ENCODE measurements at regions not wholly inside any gene's neighbourhood (a gene's known extent, or its start where the extent isn't known, plus 50 kb on each side); places are given as distances from the start of the nearest gene placed in this dataset.
"Not testable (repeated sequence)": the region's sequence is repeated elsewhere in the genome, so short reads cannot be mapped to it uniquely, and the experiment has no call there.

DNA sequence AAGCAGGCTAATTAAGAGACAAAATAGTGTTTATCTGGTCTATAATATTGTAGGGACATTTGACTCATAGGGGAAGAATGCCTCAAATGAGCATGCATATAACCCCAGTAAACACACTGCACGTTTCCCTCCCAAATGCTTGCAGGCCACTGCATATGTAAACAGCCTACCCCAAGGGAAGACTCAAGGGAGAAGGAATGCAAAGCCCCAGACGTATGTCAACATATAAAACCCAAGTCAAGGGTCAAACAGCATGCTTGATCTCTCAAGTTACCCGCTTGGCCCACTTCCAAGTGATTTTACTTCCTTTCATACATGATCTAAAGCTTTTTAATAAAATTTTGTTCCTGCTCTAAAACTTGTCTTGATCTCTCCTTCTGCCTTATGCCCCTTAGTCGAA is 1090.0 kb downstream of the OTOL1 start:
- no peak for DNase-seq

DNA sequence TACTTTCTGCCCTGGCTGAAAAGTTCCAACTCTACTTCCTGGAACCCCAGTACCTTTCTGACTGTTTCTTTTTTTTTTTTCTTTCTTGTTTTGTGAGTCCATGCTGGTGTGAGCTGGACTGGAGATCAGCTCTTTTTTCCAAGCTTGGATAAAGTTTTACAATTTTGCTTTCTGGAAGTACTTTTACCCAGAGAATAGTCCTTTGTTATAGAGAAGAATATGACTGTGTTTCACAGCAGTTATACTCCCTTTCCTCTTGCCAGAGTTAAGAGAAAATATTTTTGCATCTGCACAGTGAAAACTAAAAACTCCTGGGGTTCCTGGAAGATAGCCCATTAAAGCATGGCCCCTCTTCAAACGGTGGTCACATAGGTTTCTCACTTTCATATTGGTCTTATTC is 1100.6 kb downstream of the OTOL1 start:
- DNase-seq, result no peak

DNA sequence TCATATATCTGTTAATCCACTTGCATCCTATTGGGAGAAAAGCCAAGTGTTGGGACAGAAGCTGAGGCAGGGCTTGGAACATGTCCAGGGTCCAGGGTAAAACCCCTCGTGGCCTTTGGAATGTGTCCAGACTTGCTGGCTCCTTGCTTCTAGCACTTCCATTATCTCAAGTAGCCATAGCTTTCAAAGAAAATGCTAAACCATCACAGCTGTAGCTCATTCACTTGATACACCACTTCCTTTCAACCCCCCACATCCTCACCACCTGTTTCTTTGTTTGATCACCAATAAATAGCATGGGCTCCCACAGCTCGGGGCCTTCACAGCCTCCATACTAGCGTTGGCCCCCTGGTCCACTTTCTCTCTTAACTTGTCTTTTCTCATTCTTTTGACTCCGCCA is 1101.9 kb downstream of the OTOL1 start:
- DNase-seq, result not testable (repeated sequence)

- DNase-seq, result not testable (repeated sequence)
These were observed 1103.1 kb downstream of the OTOL1 start for GRCh38 chr3:162599742-162600141.

DNA sequence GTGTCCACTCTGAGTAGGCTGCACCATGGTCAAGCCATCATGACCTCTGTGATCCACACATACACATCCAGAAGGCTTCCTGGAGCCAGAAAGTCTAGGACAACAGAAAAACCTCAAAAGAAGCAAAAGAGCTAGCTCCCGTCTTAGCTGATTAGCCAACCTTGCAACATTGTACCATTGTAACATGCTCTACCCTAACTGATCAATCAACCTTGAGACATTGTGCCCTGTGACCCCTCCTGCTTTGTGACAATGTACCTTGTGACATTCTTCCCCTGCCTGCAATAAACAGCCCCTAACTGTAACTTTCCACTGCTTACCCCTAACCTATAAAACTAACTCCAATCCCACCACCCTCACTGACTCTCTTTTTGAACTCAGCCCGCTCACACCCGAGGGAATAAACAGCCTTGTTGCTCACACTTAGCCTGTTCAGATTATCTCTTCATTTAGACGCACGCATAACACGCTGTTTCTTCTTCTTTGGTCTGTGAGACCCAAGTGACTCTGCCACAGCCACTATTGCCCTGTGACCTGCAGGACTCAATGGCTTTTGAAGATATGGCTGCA is 1104.6 kb downstream of the OTOL1 start:
- DNase-seq, result no peak

GRCh38 chr3:162602619-162603018 is 1106.0 kb downstream of the OTOL1 start:
- DNase-seq, result no peak

DNA sequence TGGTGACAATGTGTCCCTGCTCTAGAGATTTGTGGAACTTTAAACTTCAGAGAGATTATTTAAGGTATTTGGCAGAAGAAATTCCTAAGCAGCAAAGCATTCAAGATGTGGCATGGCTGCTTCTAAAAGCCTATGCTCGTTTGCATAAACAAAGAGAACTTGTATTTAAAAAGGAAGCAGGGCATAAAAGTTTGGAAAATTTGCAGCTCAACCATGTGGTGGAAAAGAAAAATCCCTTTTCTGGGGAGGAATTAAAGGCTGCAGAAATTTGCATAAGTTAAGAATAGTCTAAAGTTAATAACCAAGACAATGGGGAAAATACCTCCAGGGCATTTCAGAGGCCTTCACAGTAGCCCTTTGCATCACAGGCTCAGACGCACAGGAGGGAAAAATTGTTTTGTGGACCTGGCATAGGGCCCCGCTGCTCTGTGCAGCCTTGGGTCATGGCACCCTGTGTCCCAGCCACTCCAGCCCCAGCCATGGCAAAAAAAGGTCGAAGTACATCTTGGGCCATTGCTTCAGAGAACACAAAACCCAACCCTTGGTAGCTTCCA is 1109.1 kb downstream of the OTOL1 start:
- no peak for DNase-seq

DNA sequence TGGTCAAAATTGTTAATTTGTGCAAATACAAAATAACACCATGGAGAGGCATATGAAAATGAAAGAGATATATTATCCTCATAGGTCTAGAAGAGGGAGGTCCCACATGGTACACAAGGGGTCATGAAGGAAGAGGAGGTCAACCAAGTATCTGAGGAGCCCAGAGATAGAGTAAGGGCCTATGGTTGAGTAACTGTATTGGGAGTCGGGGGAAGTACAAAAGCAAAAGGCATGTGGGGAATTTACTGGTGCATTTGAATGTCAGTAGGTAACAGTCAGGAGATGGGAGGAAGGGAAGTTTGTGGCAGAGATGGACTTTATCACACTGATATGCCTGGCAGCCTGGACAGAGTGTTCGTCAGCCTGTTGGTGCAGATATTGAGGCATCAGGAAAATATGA is 1113.7 kb downstream of the OTOL1 start:
- DNase-seq, result no peak

DNA sequence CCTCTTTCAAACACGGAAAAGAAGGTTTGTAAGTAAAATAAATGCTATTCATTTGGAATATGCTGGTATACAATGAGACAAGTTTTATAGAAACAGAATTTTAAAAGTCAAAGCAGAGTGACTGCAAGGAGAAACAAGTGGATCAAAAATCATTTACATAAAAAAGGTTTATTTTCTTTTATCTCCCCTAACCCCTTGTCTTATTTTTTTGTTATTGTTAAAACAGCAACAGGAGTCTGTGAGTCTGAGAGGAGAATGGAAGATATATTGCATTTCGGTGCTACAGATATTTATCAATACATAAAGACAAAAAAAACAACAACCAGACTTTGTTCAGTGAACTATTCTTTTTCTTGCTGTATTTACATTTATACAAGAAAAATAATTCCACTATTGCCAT is 1116.4 kb downstream of the OTOL1 start:
- DNase-seq, result no peak

DNA sequence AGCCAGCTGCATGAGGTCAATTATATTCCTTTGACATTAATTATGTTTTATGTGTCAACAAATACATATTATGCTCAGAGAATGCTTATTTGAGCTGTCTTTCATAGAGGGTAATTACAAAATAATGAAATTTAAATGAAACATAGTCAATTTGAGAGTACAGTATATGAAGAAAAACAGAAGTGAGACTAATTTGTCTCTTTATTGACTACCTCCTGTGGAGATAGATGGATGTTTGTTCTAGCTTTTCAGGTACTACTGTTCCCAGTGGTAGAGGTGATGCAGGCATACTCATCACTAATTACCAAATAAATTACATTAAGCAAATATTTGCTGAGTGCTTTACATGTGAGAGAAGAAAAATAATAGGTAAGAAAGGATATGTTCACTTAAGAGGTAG is 1129.6 kb downstream of the OTOL1 start:
- no peak for DNase-seq

DNA sequence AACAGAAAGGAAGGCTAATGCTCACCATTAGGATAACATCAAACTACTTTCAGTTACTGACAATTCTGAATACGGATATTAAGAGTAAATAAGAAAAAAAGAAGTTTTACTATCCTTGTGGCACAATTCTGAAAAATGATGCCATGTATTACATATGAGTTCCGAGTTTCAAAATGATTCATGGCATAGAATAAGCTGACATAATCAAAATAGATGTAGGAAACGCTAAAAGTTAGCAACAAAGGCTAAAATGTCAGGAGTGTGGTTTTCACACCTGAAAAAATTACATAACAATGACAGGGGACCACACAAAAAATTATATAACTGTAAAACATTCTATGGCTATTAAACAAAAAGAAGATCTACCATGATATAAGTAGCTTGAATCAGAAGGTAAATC is 1131.9 kb downstream of the OTOL1 start:
- no peak for DNase-seq

GRCh38 chr3:162629372-162629771 is 1132.8 kb downstream of the OTOL1 start:
- DNase-seq, result no peak

GRCh38 chr3:162632672-162633071 is 1136.1 kb downstream of the OTOL1 start:
- DNase-seq, result no peak

GRCh38 chr3:162640208-162640607 is 1143.6 kb downstream of the OTOL1 start:
- DNase-seq, result not testable (repeated sequence)

GRCh38 chr3:162641317-162641716 is 1144.7 kb downstream of the OTOL1 start:
- DNase-seq, result no peak

DNA sequence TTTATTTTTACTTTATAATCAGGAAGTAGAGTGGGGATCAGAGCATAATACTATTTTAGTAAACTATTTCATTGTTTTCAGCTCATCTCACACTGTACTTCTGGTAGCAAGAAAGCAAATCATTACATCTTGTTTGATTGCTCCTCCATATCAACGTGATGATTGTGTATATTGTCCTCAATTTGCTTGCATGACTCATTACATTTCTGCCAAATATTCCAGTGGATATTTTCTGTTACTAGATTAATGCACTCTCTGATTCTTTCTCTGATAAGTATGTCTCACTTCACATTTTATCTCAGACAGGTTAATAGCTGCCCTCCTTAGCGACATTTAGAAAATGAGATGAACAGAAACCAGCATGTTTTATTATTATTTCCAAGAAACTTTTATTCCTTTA is 1145.3 kb downstream of the OTOL1 start:
- no peak for DNase-seq

GRCh38 chr3:162643245-162643644 is 1146.6 kb downstream of the OTOL1 start:
- DNase-seq, result no peak

GRCh38 chr3:162647321-162647720 is 1150.7 kb downstream of the OTOL1 start:
- no peak for DNase-seq

DNA sequence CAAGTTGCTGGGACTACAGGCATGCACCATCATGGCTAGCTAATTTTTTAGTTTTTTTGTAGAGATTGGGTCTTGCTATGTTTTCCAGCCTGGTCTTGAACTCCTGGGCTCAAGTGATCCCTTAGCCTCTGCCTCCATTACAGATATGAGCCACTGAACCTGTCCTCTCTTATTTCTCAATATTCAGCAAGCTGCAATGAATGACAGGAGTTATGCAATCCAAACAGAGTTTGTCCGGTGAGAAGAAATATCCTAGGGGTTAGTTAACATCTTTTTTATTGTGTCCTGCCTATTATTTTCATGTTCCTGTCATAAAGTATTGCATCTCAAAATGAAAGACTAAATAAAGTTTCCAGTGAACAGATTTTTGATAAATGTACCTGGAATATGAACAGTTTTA is 1161.4 kb downstream of the OTOL1 start:
- no peak for DNase-seq

- no peak for DNase-seq
These were observed 1169.2 kb downstream of the OTOL1 start for GRCh38 chr3:162665684-162666391.

DNA sequence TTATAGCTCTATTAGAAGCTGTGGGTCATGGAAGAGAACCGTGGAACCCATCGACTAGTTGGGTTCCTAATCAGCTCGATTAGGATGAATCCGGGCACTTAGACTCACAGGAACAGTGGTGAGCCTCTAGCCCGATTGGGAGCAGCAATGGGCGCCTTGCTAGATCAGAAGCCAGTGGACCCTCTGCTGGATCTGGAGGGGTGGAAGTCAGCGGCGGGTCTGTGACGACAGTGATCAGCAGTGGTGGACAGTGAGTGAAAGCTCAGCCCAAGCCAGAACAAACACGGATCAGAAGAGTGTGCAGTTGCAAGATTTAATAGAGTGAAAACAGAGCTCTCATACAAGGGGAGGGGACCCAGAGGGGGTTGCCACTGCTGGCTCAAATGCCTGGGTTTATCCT is 1170.2 kb downstream of the OTOL1 start:
- DNase-seq, result no peak

DNA sequence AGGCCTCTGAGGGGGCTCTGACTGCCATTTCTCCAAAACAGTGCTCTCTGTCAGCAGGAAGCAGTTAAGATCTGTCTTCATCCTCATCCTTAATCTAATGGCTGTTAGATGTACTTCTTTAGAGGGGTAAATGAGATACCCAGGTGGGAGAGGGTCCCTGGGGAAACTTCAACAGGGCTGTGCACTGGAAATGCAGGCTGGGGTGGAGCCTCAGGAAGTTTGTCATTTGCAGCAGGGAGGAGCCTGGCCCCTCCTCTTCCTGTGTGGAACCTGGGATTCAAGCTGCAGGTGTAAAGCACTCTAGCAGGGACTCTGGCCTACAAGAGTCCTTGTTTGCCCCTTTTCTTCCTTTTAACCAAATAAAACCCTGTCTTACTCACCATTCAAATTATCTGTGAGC is 1173.6 kb downstream of the OTOL1 start:
- DNase-seq, result no peak

DNA sequence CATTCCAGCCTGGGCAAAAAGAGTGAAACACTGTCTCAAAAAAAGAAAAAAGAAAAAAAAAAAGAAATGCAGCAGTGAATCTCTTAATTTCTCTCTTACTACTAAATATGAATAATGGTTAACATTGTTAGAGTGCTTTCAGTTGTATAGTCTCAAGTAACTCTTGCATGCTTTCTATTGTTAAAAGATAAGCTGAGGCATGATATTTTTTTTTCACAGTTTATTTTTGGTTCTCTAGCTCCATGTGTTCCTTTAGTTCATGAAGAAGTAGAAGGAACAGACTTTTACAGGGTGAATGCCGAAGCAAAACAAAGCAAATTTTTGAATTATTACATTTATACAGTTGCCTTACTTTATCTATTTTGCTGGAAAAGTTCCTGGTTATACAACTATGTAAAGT is 1180.9 kb downstream of the OTOL1 start:
- DNase-seq, result no peak

DNA sequence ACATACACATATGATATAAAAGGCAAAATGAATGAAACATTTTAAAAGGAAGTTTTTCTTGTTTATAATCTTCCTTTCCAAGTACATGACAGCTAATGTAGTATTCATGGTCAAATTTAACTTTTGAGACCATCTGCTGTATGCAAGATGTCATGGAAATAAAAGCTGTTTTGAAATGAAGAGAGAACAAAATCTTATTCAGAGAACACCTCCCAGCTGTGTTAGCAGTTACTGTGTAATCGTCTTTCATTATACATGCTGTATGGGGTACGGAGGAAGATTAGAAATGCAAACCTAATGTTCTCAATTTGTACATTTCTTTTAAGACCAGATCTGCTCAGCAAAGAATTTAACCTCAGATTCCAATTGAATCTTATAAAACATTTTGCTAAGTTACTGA is 1182.3 kb downstream of the OTOL1 start:
- DNase-seq, result no peak

- DNase-seq, result no peak
These were observed 1187.7 kb downstream of the OTOL1 start for GRCh38 chr3:162684260-162684659.

Data from NCI-H526 (cell line).